NCI-H2196 (cell line): ENCODE measurements at regions not wholly inside any gene's neighbourhood (a gene's known extent, or its start where the extent isn't known, plus 50 kb on each side); places are given as distances from the start of the nearest gene placed in this dataset.

ENCODE experiments used
- DNase-seq: peaks from one replicate; lab custom pipeline; 2025; ENCODE audit not compliant: unreplicated experiment; lab: John Stamatoyannopoulos, UW

DNA sequence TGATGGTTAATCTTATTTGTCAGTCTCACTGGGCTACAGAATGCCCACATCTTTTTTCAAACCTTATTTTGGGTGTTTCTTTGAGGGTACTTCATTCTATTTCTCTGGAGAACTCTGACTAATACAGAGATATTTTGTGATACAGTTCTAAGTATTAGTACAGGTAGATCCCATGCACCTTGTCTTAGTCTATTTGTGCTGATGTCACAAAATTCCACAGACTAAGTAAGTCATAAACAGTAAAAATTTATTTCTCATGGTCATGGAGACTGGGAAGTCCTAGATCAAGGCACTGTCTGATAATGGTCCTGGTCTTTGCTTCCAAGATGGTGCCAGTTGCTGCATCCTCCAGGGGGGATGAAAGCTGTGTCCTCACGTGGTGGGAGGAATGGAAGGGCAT lies 68.6 kb upstream of the EPHA4 start:
- no peak for DNase-seq

DNA sequence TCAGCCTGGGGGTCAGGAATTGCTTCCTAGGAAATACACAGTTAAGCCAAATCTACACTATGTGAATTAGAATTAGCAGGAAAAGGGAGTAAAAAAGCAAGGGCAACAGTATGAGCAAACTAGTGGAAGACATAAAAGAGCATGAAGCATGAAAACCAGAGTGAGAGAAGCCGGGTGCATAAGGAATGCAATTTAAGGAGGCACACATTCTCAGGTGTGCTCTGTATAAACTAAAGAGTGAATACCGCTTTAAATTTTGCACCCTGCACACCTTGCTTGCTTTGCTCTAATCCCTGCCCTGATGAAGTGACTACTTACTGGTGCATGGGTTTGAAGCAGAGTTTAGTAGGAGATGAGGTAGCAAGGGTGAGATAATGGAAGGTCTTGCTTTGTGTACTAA lies 65.7 kb upstream of the EPHA4 start:
- no peak for DNase-seq

DNA sequence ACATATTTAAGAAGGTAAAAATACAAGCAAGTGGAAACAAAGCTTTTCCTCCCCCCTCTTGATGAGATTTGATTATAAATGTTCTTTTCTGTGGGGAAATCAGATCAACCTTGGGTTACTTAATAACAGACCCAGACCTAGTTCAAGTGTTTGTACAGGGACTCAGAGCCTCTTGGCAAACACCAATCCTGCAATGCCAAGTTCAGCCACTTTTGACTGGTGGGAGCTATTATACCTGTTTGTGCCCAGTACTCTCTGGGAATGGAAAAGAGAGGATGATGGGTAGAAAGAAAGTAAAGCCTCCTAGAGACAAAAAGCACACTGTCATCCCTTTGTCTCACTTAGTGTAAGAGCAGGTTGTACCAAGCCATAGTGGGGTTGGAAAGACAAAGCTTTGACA lies 63.8 kb upstream of the EPHA4 start:
- peak; percentile 22 for DNase-seq

DNA sequence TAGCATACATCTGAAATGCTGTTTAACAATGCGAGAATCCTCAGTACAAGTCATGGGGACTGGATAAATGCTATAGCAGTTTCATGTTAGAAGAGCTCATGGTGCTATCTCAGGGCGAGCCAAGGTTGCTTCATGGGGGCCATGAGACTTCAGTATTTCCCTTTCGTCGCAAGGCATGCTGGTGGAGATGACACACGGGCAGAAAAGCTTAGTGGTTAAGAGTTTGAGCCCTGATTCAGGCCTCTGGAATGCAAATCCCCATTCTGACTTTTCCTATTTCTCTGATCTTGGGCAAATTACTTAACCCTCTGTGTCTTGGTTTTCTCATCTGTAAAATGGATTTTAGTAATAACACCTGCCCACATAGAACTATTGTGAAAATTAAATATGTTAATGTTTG lies 57.4 kb upstream of the EPHA4 start:
- DNase-seq = no peak

DNA sequence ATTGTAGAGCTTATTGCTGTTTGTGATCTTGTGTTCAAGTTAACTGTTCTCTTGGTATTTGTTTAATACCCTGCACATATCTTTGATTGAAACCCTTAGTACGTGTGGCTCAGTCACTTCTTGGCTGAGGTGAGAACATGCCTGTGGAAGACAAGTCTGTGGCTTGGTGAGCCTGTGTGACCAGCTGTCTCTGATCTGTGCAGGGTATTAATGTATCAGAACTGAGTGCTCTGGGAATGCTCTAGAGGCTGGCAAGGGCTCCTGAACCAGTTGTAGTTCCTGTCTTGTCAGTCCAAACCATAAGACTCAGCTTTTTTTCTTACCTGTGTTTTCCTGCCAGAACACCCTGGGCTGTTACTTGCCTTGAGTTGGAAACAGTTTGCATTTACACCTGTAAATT lies 52.4 kb upstream of the EPHA4 start:
- DNase-seq = no peak
